WTC11 (cell line): ENCODE measurements at regions not wholly inside any gene's neighbourhood (a gene's known extent, or its start where the extent isn't known, plus 50 kb on each side); places are given as distances from the start of the nearest gene placed in this dataset.

Experiments used
- ATAC-seq: fragments of 200-7000 bp; cut with Tn5 transposase; 2 replicates; pipeline ENCODE4 v1.10.0; 2021; ENCODE audit warnings: mild to moderate bottlenecking, moderate library complexity
- CTCF ChIA-PET: fragments of 300-600 bp; sonication (Branson Sonifier 250); formaldehyde crosslinking; loops from one replicate; lab custom pipeline; 2021; ENCODE audit warnings: antibody characterized with exemption; lab: Charles Lee
- POLR2A ChIA-PET: fragments of 350-600 bp; sonication (Branson Sonifier 250); formaldehyde crosslinking; loops from one replicate; lab custom pipeline; 2021; ENCODE audit warnings: antibody characterized with exemption; lab: Charles Lee
- DNase-seq: peaks from one replicate; pipeline ENCODE4 v3.0.0; 2021; ENCODE audit warnings: low spot score
- H3K27ac Mint-ChIP-seq: 2 replicates; pipeline ENCODE4 v1.8.0; 2021; ENCODE audit warnings: mixed read lengths
- H3K27me3 Mint-ChIP-seq: 2 replicates; pipeline ENCODE4 v1.8.0; 2021; ENCODE audit warnings: low read depth, mild to moderate bottlenecking, moderate library complexity, mixed read lengths
- H3K36me3 Mint-ChIP-seq: 2 replicates; pipeline ENCODE4 v1.8.0; 2021; ENCODE audit warnings: mixed read lengths
- H3K4me1 Mint-ChIP-seq: 2 replicates; pipeline ENCODE4 v1.8.0; 2022; ENCODE audit warnings: mixed read lengths
- H3K4me3 Mint-ChIP-seq: 2 replicates; pipeline ENCODE4 v1.8.0; 2021; ENCODE audit warnings: mild to moderate bottlenecking, moderate library complexity, mixed read lengths
- H3K9me3 Mint-ChIP-seq: 2 replicates; pipeline ENCODE4 v1.8.0; 2021; ENCODE audit warnings: mixed read lengths
- CREB1 ChIP-seq: sonication (generic); formaldehyde crosslinking; IDR thresholded peaks from 2 replicates; pipeline ENCODE4 v1.8.0; 2023; ENCODE audit warnings: mild to moderate bottlenecking, missing genetic modification reagents
- ELF4 ChIP-seq: sonication (generic); formaldehyde crosslinking; IDR thresholded peaks from 2 replicates; pipeline ENCODE4 v1.8.1; 2022; ENCODE audit warnings: low read depth, mild to moderate bottlenecking, moderate library complexity, missing genetic modification reagents
- ESRRA ChIP-seq: sonication (generic); formaldehyde crosslinking; IDR thresholded peaks from 2 replicates; pipeline ENCODE4 v1.8.1; 2022; ENCODE audit warnings: mild to moderate bottlenecking, missing genetic modification reagents, borderline replicate concordance
- ETV6 ChIP-seq: sonication (generic); formaldehyde crosslinking; IDR thresholded peaks from 2 replicates; pipeline ENCODE4 v1.8.1; 2022; ENCODE audit warnings: mild to moderate bottlenecking, missing genetic modification reagents
- FOXP1 ChIP-seq: sonication (generic); formaldehyde crosslinking; IDR thresholded peaks from 2 replicates; pipeline ENCODE4 v1.8.0; 2022; ENCODE audit warnings: missing genetic modification reagents, mild to moderate bottlenecking, moderate library complexity, borderline replicate concordance
- GABPB1 ChIP-seq: sonication (generic); formaldehyde crosslinking; IDR thresholded peaks from 2 replicates; pipeline ENCODE4 v1.8.1; 2023; ENCODE audit warnings: mild to moderate bottlenecking, missing genetic modification reagents
- HMGA2 ChIP-seq: fragments of 250-450 bp; sonication (Bioruptor Pico); IDR thresholded peaks from 2 replicates; pipeline ENCODE4 v1.4.0; 2021; ENCODE audit warnings: mild to moderate bottlenecking, moderate library complexity
- KAT7 ChIP-seq: sonication (generic); formaldehyde crosslinking; IDR thresholded peaks from 2 replicates; pipeline ENCODE4 v1.8.1; 2023; ENCODE audit warnings: missing genetic modification reagents, mild to moderate bottlenecking, borderline replicate concordance
- NFATC4 ChIP-seq: fragments of 250-450 bp; sonication (Bioruptor Pico); IDR thresholded peaks from 2 replicates; pipeline ENCODE4 v1.9.0; 2021; ENCODE audit warnings: mild to moderate bottlenecking
- RELA ChIP-seq: sonication (generic); formaldehyde crosslinking; IDR thresholded peaks from 2 replicates; pipeline ENCODE4 v1.8.1; 2022; ENCODE audit warnings: missing genetic modification reagents, mild to moderate bottlenecking, borderline replicate concordance
- TCF7 ChIP-seq: sonication (generic); formaldehyde crosslinking; IDR thresholded peaks from 2 replicates; pipeline ENCODE4 v1.8.0; 2022; ENCODE audit warnings: mild to moderate bottlenecking, low read depth, missing genetic modification reagents, moderate library complexity
- TF ChIP-seq, protein P1 (sequence below): fragments of 200-600 bp; IDR thresholded peaks from 2 replicates; pipeline ENCODE4 v1.8.0; 2022; ENCODE audit warnings: antibody characterized with exemption
- TF ChIP-seq, protein P2 (sequence below): fragments of 250-450 bp; sonication (Bioruptor Pico); IDR thresholded peaks from 2 replicates; pipeline ENCODE4 v1.9.0; 2021; ENCODE audit warnings: mild to moderate bottlenecking, borderline replicate concordance
- TF ChIP-seq, protein P3 (sequence below): sonication (generic); formaldehyde crosslinking; IDR thresholded peaks from 2 replicates; pipeline ENCODE4 v1.8.1; 2022; ENCODE audit warnings: mild to moderate bottlenecking, moderate library complexity, missing genetic modification reagents
- TF ChIP-seq, protein P4 (sequence below): sonication (generic); formaldehyde crosslinking; IDR thresholded peaks from 2 replicates; pipeline ENCODE4 v1.8.0; 2022; ENCODE audit warnings: mild to moderate bottlenecking, missing genetic modification reagents
- TF ChIP-seq, protein P5 (sequence below): sonication (generic); formaldehyde crosslinking; IDR thresholded peaks from 2 replicates; pipeline ENCODE4 v1.8.1; 2022; ENCODE audit warnings: mild to moderate bottlenecking, missing genetic modification reagents, moderate library complexity, borderline replicate concordance

DNA sequence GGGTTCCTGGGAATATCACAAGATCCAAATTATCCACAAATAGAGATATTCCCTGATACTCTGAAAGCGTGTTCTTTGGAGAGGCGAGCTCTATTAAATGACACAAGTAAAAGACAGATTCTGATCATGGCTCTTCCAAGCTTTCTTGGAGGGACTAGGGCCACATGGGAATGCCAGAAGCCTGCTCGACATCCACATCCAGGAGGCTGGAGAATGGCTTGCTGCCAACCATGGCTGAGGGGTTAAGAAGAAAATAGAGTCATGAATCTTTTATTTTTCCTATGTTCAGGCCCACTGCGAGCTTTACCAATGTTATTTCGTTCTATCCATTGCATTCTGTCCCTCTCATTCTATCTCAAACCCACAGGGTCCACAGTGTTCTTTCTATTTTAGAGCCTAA, 1018.0 kb upstream of the CELF2 start:
- no peaks in the 10 kb centered on the region for H3K36me3 Mint-ChIP-seq
- ChIA-PET CTCF (interaction anchor here (1.8 kb wide), 1 partner anchor 10 kb away, joined by 4 read pairs; no protein-coding TSS in a partner anchor), POLR2A (no interaction called here)
- ATAC-seq (no peak), DNase-seq (no peak)
- H3K27ac Mint-ChIP-seq, result no peak overlapping the region
- H3K9me3 Mint-ChIP-seq, result peaks cover 17% of the 10 kb centered on the region
- TF ChIP-seq, protein P1, sequence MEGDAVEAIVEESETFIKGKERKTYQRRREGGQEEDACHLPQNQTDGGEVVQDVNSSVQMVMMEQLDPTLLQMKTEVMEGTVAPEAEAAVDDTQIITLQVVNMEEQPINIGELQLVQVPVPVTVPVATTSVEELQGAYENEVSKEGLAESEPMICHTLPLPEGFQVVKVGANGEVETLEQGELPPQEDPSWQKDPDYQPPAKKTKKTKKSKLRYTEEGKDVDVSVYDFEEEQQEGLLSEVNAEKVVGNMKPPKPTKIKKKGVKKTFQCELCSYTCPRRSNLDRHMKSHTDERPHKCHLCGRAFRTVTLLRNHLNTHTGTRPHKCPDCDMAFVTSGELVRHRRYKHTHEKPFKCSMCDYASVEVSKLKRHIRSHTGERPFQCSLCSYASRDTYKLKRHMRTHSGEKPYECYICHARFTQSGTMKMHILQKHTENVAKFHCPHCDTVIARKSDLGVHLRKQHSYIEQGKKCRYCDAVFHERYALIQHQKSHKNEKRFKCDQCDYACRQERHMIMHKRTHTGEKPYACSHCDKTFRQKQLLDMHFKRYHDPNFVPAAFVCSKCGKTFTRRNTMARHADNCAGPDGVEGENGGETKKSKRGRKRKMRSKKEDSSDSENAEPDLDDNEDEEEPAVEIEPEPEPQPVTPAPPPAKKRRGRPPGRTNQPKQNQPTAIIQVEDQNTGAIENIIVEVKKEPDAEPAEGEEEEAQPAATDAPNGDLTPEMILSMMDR, result no peak
- TF ChIP-seq, protein P2, sequence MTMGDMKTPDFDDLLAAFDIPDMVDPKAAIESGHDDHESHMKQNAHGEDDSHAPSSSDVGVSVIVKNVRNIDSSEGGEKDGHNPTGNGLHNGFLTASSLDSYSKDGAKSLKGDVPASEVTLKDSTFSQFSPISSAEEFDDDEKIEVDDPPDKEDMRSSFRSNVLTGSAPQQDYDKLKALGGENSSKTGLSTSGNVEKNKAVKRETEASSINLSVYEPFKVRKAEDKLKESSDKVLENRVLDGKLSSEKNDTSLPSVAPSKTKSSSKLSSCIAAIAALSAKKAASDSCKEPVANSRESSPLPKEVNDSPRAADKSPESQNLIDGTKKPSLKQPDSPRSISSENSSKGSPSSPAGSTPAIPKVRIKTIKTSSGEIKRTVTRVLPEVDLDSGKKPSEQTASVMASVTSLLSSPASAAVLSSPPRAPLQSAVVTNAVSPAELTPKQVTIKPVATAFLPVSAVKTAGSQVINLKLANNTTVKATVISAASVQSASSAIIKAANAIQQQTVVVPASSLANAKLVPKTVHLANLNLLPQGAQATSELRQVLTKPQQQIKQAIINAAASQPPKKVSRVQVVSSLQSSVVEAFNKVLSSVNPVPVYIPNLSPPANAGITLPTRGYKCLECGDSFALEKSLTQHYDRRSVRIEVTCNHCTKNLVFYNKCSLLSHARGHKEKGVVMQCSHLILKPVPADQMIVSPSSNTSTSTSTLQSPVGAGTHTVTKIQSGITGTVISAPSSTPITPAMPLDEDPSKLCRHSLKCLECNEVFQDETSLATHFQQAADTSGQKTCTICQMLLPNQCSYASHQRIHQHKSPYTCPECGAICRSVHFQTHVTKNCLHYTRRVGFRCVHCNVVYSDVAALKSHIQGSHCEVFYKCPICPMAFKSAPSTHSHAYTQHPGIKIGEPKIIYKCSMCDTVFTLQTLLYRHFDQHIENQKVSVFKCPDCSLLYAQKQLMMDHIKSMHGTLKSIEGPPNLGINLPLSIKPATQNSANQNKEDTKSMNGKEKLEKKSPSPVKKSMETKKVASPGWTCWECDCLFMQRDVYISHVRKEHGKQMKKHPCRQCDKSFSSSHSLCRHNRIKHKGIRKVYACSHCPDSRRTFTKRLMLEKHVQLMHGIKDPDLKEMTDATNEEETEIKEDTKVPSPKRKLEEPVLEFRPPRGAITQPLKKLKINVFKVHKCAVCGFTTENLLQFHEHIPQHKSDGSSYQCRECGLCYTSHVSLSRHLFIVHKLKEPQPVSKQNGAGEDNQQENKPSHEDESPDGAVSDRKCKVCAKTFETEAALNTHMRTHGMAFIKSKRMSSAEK (CRISPR knock-in tag), result no peak
- TF ChIP-seq GABPB1, result no peak
- TF ChIP-seq, protein P3, sequence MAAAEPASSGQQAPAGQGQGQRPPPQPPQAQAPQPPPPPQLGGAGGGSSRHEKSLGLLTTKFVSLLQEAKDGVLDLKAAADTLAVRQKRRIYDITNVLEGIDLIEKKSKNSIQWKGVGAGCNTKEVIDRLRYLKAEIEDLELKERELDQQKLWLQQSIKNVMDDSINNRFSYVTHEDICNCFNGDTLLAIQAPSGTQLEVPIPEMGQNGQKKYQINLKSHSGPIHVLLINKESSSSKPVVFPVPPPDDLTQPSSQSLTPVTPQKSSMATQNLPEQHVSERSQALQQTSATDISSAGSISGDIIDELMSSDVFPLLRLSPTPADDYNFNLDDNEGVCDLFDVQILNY (CRISPR knock-in tag), result no peak
- TF ChIP-seq FOXP1 (CRISPR knock-in tag), result no peak
- no peak for TF ChIP-seq CREB1 (CRISPR knock-in tag)
- no peak for TF ChIP-seq ELF4 (CRISPR knock-in tag)
- no peak for TF ChIP-seq RELA
- no peaks in the 10 kb centered on the region for H3K4me1 Mint-ChIP-seq
- H3K27me3 Mint-ChIP-seq, result no peaks in the 10 kb centered on the region
- no peak overlapping the region for H3K4me3 Mint-ChIP-seq

DNA sequence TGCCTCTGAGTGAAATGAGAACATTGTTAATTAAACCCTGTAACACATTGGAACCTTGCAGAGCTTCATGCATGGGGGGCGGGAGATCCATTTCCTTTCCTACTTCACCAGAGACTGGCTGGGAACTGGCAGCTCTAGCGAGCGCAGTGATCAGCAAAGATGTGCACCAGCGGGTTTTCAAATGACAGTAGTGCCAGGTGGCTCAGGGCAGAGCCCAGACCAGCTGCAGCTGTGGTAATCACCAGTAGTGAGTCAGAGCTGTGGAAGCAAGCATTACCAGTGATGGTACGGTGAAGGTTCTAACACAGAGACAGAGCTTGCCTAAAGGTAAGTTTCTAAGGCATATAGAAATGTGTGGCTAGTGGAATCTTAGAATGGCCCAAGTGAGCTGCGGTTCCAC, 1009.7 kb upstream of the CELF2 start:
- no peak overlapping the region for H3K4me3 Mint-ChIP-seq
- H3K27me3 Mint-ChIP-seq, result no peaks in the 10 kb centered on the region
- ATAC-seq, result no peak
- ChIA-PET POLR2A (no interaction called here), CTCF (no interaction called here)
- H3K4me1 Mint-ChIP-seq, result peaks cover 14% of the 10 kb centered on the region
- TF ChIP-seq NFATC4 (no peak), KAT7 (CRISPR knock-in tag) (no peak), ESRRA (CRISPR knock-in tag) (no peak), TCF7 (CRISPR knock-in tag) (no peak), HMGA2 (no peak), ETV6 (CRISPR knock-in tag) (no peak)
- TF ChIP-seq, protein P4, sequence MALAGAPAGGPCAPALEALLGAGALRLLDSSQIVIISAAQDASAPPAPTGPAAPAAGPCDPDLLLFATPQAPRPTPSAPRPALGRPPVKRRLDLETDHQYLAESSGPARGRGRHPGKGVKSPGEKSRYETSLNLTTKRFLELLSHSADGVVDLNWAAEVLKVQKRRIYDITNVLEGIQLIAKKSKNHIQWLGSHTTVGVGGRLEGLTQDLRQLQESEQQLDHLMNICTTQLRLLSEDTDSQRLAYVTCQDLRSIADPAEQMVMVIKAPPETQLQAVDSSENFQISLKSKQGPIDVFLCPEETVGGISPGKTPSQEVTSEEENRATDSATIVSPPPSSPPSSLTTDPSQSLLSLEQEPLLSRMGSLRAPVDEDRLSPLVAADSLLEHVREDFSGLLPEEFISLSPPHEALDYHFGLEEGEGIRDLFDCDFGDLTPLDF (CRISPR knock-in tag), result no peak
- TF ChIP-seq, protein P3 (CRISPR knock-in tag), result no peak
- TF ChIP-seq, protein P5, sequence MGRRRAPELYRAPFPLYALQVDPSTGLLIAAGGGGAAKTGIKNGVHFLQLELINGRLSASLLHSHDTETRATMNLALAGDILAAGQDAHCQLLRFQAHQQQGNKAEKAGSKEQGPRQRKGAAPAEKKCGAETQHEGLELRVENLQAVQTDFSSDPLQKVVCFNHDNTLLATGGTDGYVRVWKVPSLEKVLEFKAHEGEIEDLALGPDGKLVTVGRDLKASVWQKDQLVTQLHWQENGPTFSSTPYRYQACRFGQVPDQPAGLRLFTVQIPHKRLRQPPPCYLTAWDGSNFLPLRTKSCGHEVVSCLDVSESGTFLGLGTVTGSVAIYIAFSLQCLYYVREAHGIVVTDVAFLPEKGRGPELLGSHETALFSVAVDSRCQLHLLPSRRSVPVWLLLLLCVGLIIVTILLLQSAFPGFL (CRISPR knock-in tag), result no peak
- TF ChIP-seq, protein P2 (CRISPR knock-in tag), result no peak
- H3K9me3 Mint-ChIP-seq, result no peaks in the 10 kb centered on the region; the same call in 1 of the 2 replicates
- no peaks in the 10 kb centered on the region for H3K36me3 Mint-ChIP-seq
- H3K27ac Mint-ChIP-seq, result peak overlapping the region; percentile 1; the same call in 1 of the 2 replicates
- no peak for DNase-seq
